Right lobe of liver (tissue), 6 donors: ENCODE measurements at regions not wholly inside any gene's neighbourhood (a gene's known extent, or its start where the extent isn't known, plus 50 kb on each side); places are given as distances from the start of the nearest gene placed in this dataset.

ENCODE experiments used
- ATAC-seq, 4 donors: fragments of 200-7000 bp; cut with Tn5 transposase; one replicate each; pipeline ENCODE4 v1.9.1; 2020; ENCODE audit warnings: mild to moderate bottlenecking in 4 of 4, moderate library complexity in 4 of 4
- DNase-seq, 3 donors: peaks; one replicate each; pipeline ENCODE4 v3.0.0-alpha.2; 2020
- H3K27ac ChIP-seq, 3 donors: fragments of 200-600 bp; one replicate each; pipeline ENCODE4 v1.8.0; 2022
- H3K27me3 ChIP-seq, 2 donors: fragments of 200-600 bp; one replicate each; pipeline ENCODE4 v1.8.0; 2022
- H3K36me3 ChIP-seq, 4 donors: fragments of 200-600 bp; sonication (generic) in 1 of 4; one replicate each; pipeline versions ENCODE4 v1.5.1 to v1.8.0; 2017 to 2022; ENCODE audit warnings: control low read depth in 1 of 4
- H3K4me1 ChIP-seq, 4 donors: fragments of 200-600 bp; sonication (generic) in 1 of 4; one replicate each; pipeline versions ENCODE4 v1.5.1 to v1.8.0; 2017 to 2022; ENCODE audit warnings: control low read depth in 1 of 4
- H3K4me3 ChIP-seq, 3 donors: fragments of 200-600 bp; one replicate each; pipeline ENCODE4 v1.8.0; 2022
- H3K9me3 ChIP-seq, 4 donors: fragments of 200-600 bp; sonication (generic) in 1 of 4; one replicate each; pipeline versions ENCODE4 v1.5.1 to v1.8.0; 2017 to 2022; ENCODE audit warnings: control low read depth in 1 of 4
- CTCF ChIP-seq, 4 donors: fragments of 200-600 bp in 3 of 4; fragments of 450-650 bp in 1 of 4; IDR thresholded peaks; one replicate each; pipeline versions ENCODE4 v1.5.1 to v1.8.0; 2016 to 2022; ENCODE audit warnings: antibody characterized with exemption in 4 of 4, mild to moderate bottlenecking in 2 of 4
- POLR2A ChIP-seq: fragments of 450-650 bp; IDR thresholded peaks from one replicate; pipeline ENCODE4 v1.6.1; 2017; ENCODE audit warnings: antibody characterized with exemption, mild to moderate bottlenecking
- WGBS: methylation state at CpG from one replicate; pipeline ENCODE4 v1.1.6; 2018; ENCODE audit warnings: low coverage, low lambda C conversion rate; ENCODE audit not compliant: insufficient coverage; ENCODE audit errors: missing lambda C conversion rate; 5-methylcytosine and 5-hydroxymethylcytosine counted together
- intact Hi-C, 2 donors: fragments of 100-400 bp; cut with DNase I; formaldehyde crosslinking; loops; one replicate each; pipeline versions ENCODE4 v1.11.2 to v1.14.1; 2022
- donor health status: DM: no; HTN: yes; CAD: no.
- donor health status: DM: no; HTN: no; CAD: no.
- donor health status: DM: no; HTN: no; CAD: no.
- donor health status: DM: no; HTN: yes; CAD: no.
- donor health status: DM: no; HTN: yes; CAD: no.

- TF ChIP-seq POLR2A = no peak
- TF ChIP-seq CTCF (IDR thresholded peaks at IDR 0.05) = no peak
- ATAC-seq = peak in 2 of 4 donors; percentile 22 to 37
Observed at GRCh38 chr13:76720821-76721220, 165.4 kb downstream of the KCTD12 start.

GRCh38 chr13:76720416-76720815, 165.8 kb downstream of the KCTD12 start:
- TF ChIP-seq CTCF (IDR thresholded peaks at IDR 0.05) = no peak

More at GRCh38 chr13:76720821-76721220, 165.4 kb downstream of the KCTD12 start:
- no peak overlapping the region for H3K27ac ChIP-seq
- no peaks in the 10 kb centered on the region for H3K27me3 ChIP-seq
- no peaks in the 10 kb centered on the region for H3K36me3 ChIP-seq
- no peak for DNase-seq
- WGBS = 60% methylated on average over 1 of the region's 1 CpG
- H3K4me3 ChIP-seq = no peak overlapping the region
- no peaks in the 10 kb centered on the region for H3K9me3 ChIP-seq
- no peaks in the 10 kb centered on the region for H3K4me1 ChIP-seq
- intact Hi-C loops = no loop called here

GRCh38 chr13:76719955-76720354, 166.2 kb downstream of the KCTD12 start:
- 67% methylated on average over 1 of the region's 2 CpGs for WGBS
- no peak overlapping the region for H3K4me3 ChIP-seq
- no peak for DNase-seq
- TF ChIP-seq POLR2A = no peak
- TF ChIP-seq CTCF (IDR thresholded peaks at IDR 0.05) = no peak
- intact Hi-C loops = no loop called here
- H3K36me3 ChIP-seq = no peaks in the 10 kb centered on the region
- no peaks in the 10 kb centered on the region for H3K27me3 ChIP-seq
- H3K27ac ChIP-seq = no peak overlapping the region
- H3K9me3 ChIP-seq = no peaks in the 10 kb centered on the region
- H3K4me1 ChIP-seq = no peaks in the 10 kb centered on the region
- ATAC-seq = no peak

More at GRCh38 chr13:76720416-76720815, 165.8 kb downstream of the KCTD12 start:
- H3K27me3 ChIP-seq = no peaks in the 10 kb centered on the region
- no peaks in the 10 kb centered on the region for H3K9me3 ChIP-seq
- no peaks in the 10 kb centered on the region for H3K4me1 ChIP-seq
- DNase-seq (no peak), ATAC-seq (no peak)
- 40% methylated on average over 1 of the region's 1 CpG for WGBS
- intact Hi-C loops = no loop called here
- no peaks in the 10 kb centered on the region for H3K36me3 ChIP-seq
- H3K27ac ChIP-seq = no peak overlapping the region
- no peak overlapping the region for H3K4me3 ChIP-seq

- ATAC-seq (no peak), DNase-seq (no peak)
- 20% methylated on average over 1 of the region's 1 CpG for WGBS
- no peaks in the 10 kb centered on the region for H3K9me3 ChIP-seq
- no peaks in the 10 kb centered on the region for H3K4me1 ChIP-seq
- no peaks in the 10 kb centered on the region for H3K36me3 ChIP-seq
- TF ChIP-seq CTCF (IDR thresholded peaks at IDR 0.05) (no peak), POLR2A (no peak)
- intact Hi-C loops = no loop called here
- H3K4me3 ChIP-seq = no peak overlapping the region
- no peaks in the 10 kb centered on the region for H3K27me3 ChIP-seq
- H3K27ac ChIP-seq = no peak overlapping the region
Observed at GRCh38 chr13:76717092-76717491, 169.1 kb downstream of the KCTD12 start.

- WGBS = 59% methylated on average over 5 of the region's 5 CpGs
- intact Hi-C loops = no loop called here
Observed at GRCh38 chr13:76715621-76716020, 170.6 kb downstream of the KCTD12 start.

More at GRCh38 chr13:76715621-76716020, 170.6 kb downstream of the KCTD12 start:
- H3K4me1 ChIP-seq = no peaks in the 10 kb centered on the region
- H3K4me3 ChIP-seq = no peak overlapping the region
- TF ChIP-seq CTCF (IDR thresholded peaks at IDR 0.05) = no peak
- no peak for TF ChIP-seq POLR2A
- no peak for DNase-seq
- H3K27me3 ChIP-seq = no peaks in the 10 kb centered on the region
- no peak overlapping the region for H3K27ac ChIP-seq
- H3K36me3 ChIP-seq = no peaks in the 10 kb centered on the region
- ATAC-seq = no peak
- no peaks in the 10 kb centered on the region for H3K9me3 ChIP-seq
